ENCODE measurements at regions not wholly inside any gene's neighbourhood (a gene's known extent, or its start where the extent isn't known, plus 50 kb on each side); places are given as distances from the start of the nearest gene placed in this dataset.
"Not testable (repeated sequence)": the region's sequence is repeated elsewhere in the genome, so short reads cannot be mapped to it uniquely, and the experiment has no call there.

GRCh38 chr5:1651971-1652872 lies 128.5 kb upstream of the LPCAT1 start:
- no peak for DNase-seq

GRCh38 chr5:1651250-1651649 lies 127.5 kb upstream of the LPCAT1 start:
- DNase-seq: no peak

- DNase-seq: no peak
Measured at GRCh38 chr5:1649554-1649953, 125.8 kb upstream of the LPCAT1 start.

- DNase-seq: no peak
Measured at GRCh38 chr5:1648806-1649205, 125.0 kb upstream of the LPCAT1 start.

- no peak for DNase-seq
Measured at GRCh38 chr5:1647580-1647979, 123.8 kb upstream of the LPCAT1 start.

- DNase-seq: peak; percentile 70 to 77
Measured at GRCh38 chr5:1644810-1645571, 121.2 kb upstream of the LPCAT1 start.

- DNase-seq: not testable (repeated sequence)
Measured at GRCh38 chr5:1644393-1644809, 120.6 kb upstream of the LPCAT1 start.

- DNase-seq: no peak
Measured at GRCh38 chr5:1643651-1644392, 120.1 kb upstream of the LPCAT1 start.

GRCh38 chr5:1642621-1643061 lies 118.9 kb upstream of the LPCAT1 start:
- DNase-seq: no peak

GRCh38 chr5:1642221-1642620 lies 118.5 kb upstream of the LPCAT1 start:
- no peak for DNase-seq

GRCh38 chr5:1641560-1642166 lies 117.9 kb upstream of the LPCAT1 start:
- peak; percentile 46 to 71 for DNase-seq

- no peak for DNase-seq
Measured at GRCh38 chr5:1641041-1641440, 117.3 kb upstream of the LPCAT1 start.

GRCh38 chr5:1640421-1640881 lies 116.7 kb upstream of the LPCAT1 start:
- no peak for DNase-seq

GRCh38 chr5:1639757-1640156 lies 116.0 kb upstream of the LPCAT1 start:
- DNase-seq: no peak

GRCh38 chr5:1638658-1639400 lies 115.1 kb upstream of the LPCAT1 start:
- no peak for DNase-seq

- no peak for DNase-seq
Measured at GRCh38 chr5:1637639-1638481, 114.1 kb upstream of the LPCAT1 start.

- DNase-seq: no peak
Measured at GRCh38 chr5:1636981-1637638, 113.3 kb upstream of the LPCAT1 start.

- DNase-seq: not testable (repeated sequence)
Measured at GRCh38 chr5:1636208-1636770, 112.5 kb upstream of the LPCAT1 start.

GRCh38 chr5:1635477-1635876 lies 111.7 kb upstream of the LPCAT1 start:
- DNase-seq: not testable (repeated sequence)

- DNase-seq: no peak
Measured at GRCh38 chr5:1634337-1634661, 110.5 kb upstream of the LPCAT1 start.
